DND-41 (cell line): ENCODE measurements at regions not wholly inside any gene's neighbourhood (a gene's known extent, or its start where the extent isn't known, plus 50 kb on each side); places are given as distances from the start of the nearest gene placed in this dataset.
"Not testable (repeated sequence)": the region's sequence is repeated elsewhere in the genome, so short reads cannot be mapped to it uniquely, and the experiment has no call there.

Experiments used
- ATAC-seq: fragments of 200-7000 bp; cut with Tn5 transposase; 3 replicates; pipeline ENCODE4 v1.9.1; 2021; ENCODE audit warnings: low read depth; ENCODE audit not compliant: insufficient read depth
- DNase-seq: peaks from one replicate; pipeline ENCODE4 v3.0.0-alpha.2; 2020
- H2AFZ ChIP-seq: 2 replicates; pipeline ENCODE4 v1.6.0; 2012; ENCODE audit warnings: low read depth, low read length
- H3K27ac ChIP-seq: 2 replicates; pipeline ENCODE4 v1.5.1; 2012; ENCODE audit warnings: low read length, inconsistent platforms
- H3K27me3 ChIP-seq: fragments of 200-600 bp; sonication (generic); 2 replicates; pipeline ENCODE4 v1.6.0; 2012; ENCODE audit warnings: low read length, mild to moderate bottlenecking, inconsistent platforms; ENCODE audit not compliant: insufficient read depth, poor library complexity
- H3K36me3 ChIP-seq: 2 replicates; pipeline ENCODE4 v1.5.1; 2012; ENCODE audit warnings: low read length, inconsistent platforms; ENCODE audit not compliant: insufficient read depth
- H3K4me1 ChIP-seq: 2 replicates; pipeline ENCODE4 v1.5.1; 2012; ENCODE audit warnings: mild to moderate bottlenecking, low read length; ENCODE audit not compliant: insufficient read depth
- H3K4me2 ChIP-seq: 2 replicates; pipeline ENCODE4 v1.6.0; 2012; ENCODE audit warnings: mild to moderate bottlenecking, moderate library complexity, low read length, inconsistent platforms; ENCODE audit not compliant: insufficient read depth
- H3K4me3 ChIP-seq, 2 experiments: fragments of 200-600 bp in 1 of 2; shearing (Covaris generic) in 1 of 2; 2 replicates each; pipeline ENCODE4 v1.5.1; 2012 to 2016; ENCODE audit warnings: inconsistent platforms in 2 of 2, low read length in 2 of 2, mild to moderate bottlenecking in 2 of 2, low read depth in 1 of 2, moderate library complexity in 1 of 2
- H3K79me2 ChIP-seq: 2 replicates; pipeline ENCODE4 v1.6.0; 2012; ENCODE audit warnings: low read length, inconsistent platforms; ENCODE audit not compliant: insufficient read depth
- H3K9ac ChIP-seq: 2 replicates; pipeline ENCODE4 v1.6.0; 2012; ENCODE audit warnings: low read depth, mild to moderate bottlenecking, inconsistent platforms, low read length, moderate library complexity
- H3K9me3 ChIP-seq: 2 replicates; pipeline ENCODE4 v1.5.1; 2012; ENCODE audit warnings: low read length, moderate library complexity, mild to moderate bottlenecking, inconsistent platforms; ENCODE audit not compliant: insufficient read depth, severe bottlenecking
- H4K20me1 ChIP-seq: 2 replicates; pipeline ENCODE4 v1.6.0; 2012; ENCODE audit warnings: low read length; ENCODE audit not compliant: insufficient read depth
- CTCF ChIP-seq: IDR thresholded peaks from 2 replicates; pipeline ENCODE4 v1.5.1; 2012; ENCODE audit warnings: borderline replicate concordance, low read length, moderate library complexity, mild to moderate bottlenecking; ENCODE audit not compliant: poor library complexity, severe bottlenecking; ENCODE audit errors: extremely low read depth
- EZH2 ChIP-seq: IDR thresholded peaks from 3 replicates; pipeline ENCODE4 v1.6.1; 2012; ENCODE audit warnings: borderline replicate concordance, low read depth, mild to moderate bottlenecking, moderate library complexity, low read length, inconsistent platforms; ENCODE audit not compliant: severe bottlenecking

- H3K9me3 ChIP-seq, result peaks cover 5% of the 10 kb centered on the region
- H3K4me1 ChIP-seq, result peaks cover 13% of the 10 kb centered on the region
- H2AFZ ChIP-seq, result no peak overlapping the region
Observed at GRCh38 chr10:35874311-35875015, 232.4 kb upstream of the FZD8 start.

GRCh38 chr10:35872671-35873070, 230.6 kb upstream of the FZD8 start:
- no peaks in the 10 kb centered on the region for H3K79me2 ChIP-seq

More at GRCh38 chr10:35874311-35875015, 232.4 kb upstream of the FZD8 start:
- ATAC-seq (no peak), DNase-seq (no peak)
- H3K27me3 ChIP-seq, result no peaks in the 10 kb centered on the region
- no peak overlapping the region for H3K4me2 ChIP-seq
- no peaks in the 10 kb centered on the region for H3K79me2 ChIP-seq
- no peak overlapping the region for H3K27ac ChIP-seq
- no peak for TF ChIP-seq CTCF
- TF ChIP-seq EZH2, result no peak
- no peaks in the 10 kb centered on the region for H4K20me1 ChIP-seq
- no peak overlapping the region for H3K9ac ChIP-seq
- no peaks in the 10 kb centered on the region for H3K36me3 ChIP-seq
- no peak overlapping the region for H3K4me3 ChIP-seq

GRCh38 chr10:35870665-35871310, 228.7 kb upstream of the FZD8 start:
- no peak for ATAC-seq
- no peaks in the 10 kb centered on the region for H3K79me2 ChIP-seq
- peaks cover 5% of the 10 kb centered on the region for H3K9me3 ChIP-seq
- peaks cover 13% of the 10 kb centered on the region for H3K4me1 ChIP-seq
- no peaks in the 10 kb centered on the region for H3K27me3 ChIP-seq
- no peak overlapping the region for H2AFZ ChIP-seq
- H3K36me3 ChIP-seq, result no peaks in the 10 kb centered on the region
- DNase-seq, result no peak
- TF ChIP-seq EZH2 (no peak), CTCF (no peak)
- H3K9ac ChIP-seq, result no peak overlapping the region
- H4K20me1 ChIP-seq, result no peaks in the 10 kb centered on the region
- no peak overlapping the region for H3K27ac ChIP-seq
- no peak overlapping the region for H3K4me3 ChIP-seq
- no peak overlapping the region for H3K4me2 ChIP-seq

More at GRCh38 chr10:35872671-35873070, 230.6 kb upstream of the FZD8 start:
- Histone ChIP-seq H3K27ac (no peak overlapping the region), H4K20me1 (no peaks in the 10 kb centered on the region), H3K9ac (no peak overlapping the region), H3K4me3 (no peak overlapping the region), H3K9me3 (peaks cover 5% of the 10 kb centered on the region), H3K4me1 (peaks cover 13% of the 10 kb centered on the region), H3K27me3 (no peaks in the 10 kb centered on the region), H2AFZ (no peak overlapping the region), H3K36me3 (no peaks in the 10 kb centered on the region), H3K4me2 (no peak overlapping the region)
- DNase-seq, result no peak
- no peak for TF ChIP-seq CTCF
- no peak for TF ChIP-seq EZH2
- ATAC-seq, result no peak

GRCh38 chr10:35858676-35859283, 216.7 kb upstream of the FZD8 start:
- H3K4me2 ChIP-seq, H3K9ac ChIP-seq: not testable (repeated sequence)

More at GRCh38 chr10:35858676-35859283, 216.7 kb upstream of the FZD8 start:
- DNase-seq, H3K9me3 ChIP-seq, H3K79me2 ChIP-seq, H3K27me3 ChIP-seq, H3K4me3 ChIP-seq, H3K27ac ChIP-seq, H4K20me1 ChIP-seq, H3K4me1 ChIP-seq, H2AFZ ChIP-seq, ATAC-seq, H3K36me3 ChIP-seq: not testable (repeated sequence)
